Heart left ventricle (tissue), 16 donors: ENCODE measurements at regions not wholly inside any gene's neighbourhood (a gene's known extent, or its start where the extent isn't known, plus 50 kb on each side); places are given as distances from the start of the nearest gene placed in this dataset.

ENCODE experiments used
- ATAC-seq, 4 donors: fragments of 200-7000 bp; cut with Tn5 transposase; one replicate each; pipeline ENCODE4 v1.9.1; 2020 to 2022; ENCODE audit warnings: moderate library complexity in 4 of 4, mild to moderate bottlenecking in 3 of 4, moderate number of reproducible peaks in 1 of 4
- DNase-seq, 5 donors: peaks; one replicate each; pipeline ENCODE4 v3.0.0-alpha.2; 2020
- H3K27ac ChIP-seq, 12 donors: fragments of 200-600 bp; sonication (generic) in 4 of 12; one replicate each; pipeline versions ENCODE4 v1.5.0 to v1.8.0; 2016 to 2022; ENCODE audit warnings: mild to moderate bottlenecking in 2 of 12
- H3K27me3 ChIP-seq, 9 donors: fragments of 200-600 bp; sonication (generic) in 2 of 9; one replicate each; pipeline versions ENCODE4 v1.5.1 to v1.8.0; 2016 to 2022; ENCODE audit warnings: mild to moderate bottlenecking in 3 of 9
- H3K36me3 ChIP-seq, 9 donors: fragments of 200-600 bp; sonication (generic) in 2 of 9; one replicate each; pipeline versions ENCODE4 v1.5.0 to v1.8.0; 2018 to 2022; ENCODE audit warnings: mild to moderate bottlenecking in 2 of 9
- H3K4me1 ChIP-seq, 12 donors: fragments of 200-600 bp; sonication (generic) in 4 of 12; one replicate each; pipeline versions ENCODE4 v1.5.0 to v1.8.0; 2016 to 2022; ENCODE audit warnings: mild to moderate bottlenecking in 3 of 12
- H3K4me3 ChIP-seq, 12 donors: fragments of 200-600 bp; sonication (generic) in 4 of 12; one replicate each; pipeline versions ENCODE4 v1.5.0 to v1.8.0; 2017 to 2022; ENCODE audit warnings: mild to moderate bottlenecking in 9 of 12, moderate library complexity in 4 of 12
- H3K9me3 ChIP-seq, 12 donors: fragments of 200-600 bp; sonication (generic) in 4 of 12; one replicate each; pipeline versions ENCODE4 v1.5.0 to v1.8.0; 2016 to 2022; ENCODE audit warnings: mild to moderate bottlenecking in 1 of 12
- POLR2A ChIP-seq, 2 donors: fragments of 450-650 bp; IDR thresholded peaks; one replicate each; pipeline ENCODE4 v1.6.1; 2017; ENCODE audit warnings: antibody characterized with exemption in 2 of 2, mild to moderate bottlenecking in 2 of 2, moderate library complexity in 2 of 2
- WGBS, 4 donors: extraction: QIAGEN DNeasy Blood & Tissue Kit in 2 of 4; methylation state at CpG; one replicate each; pipeline versions ENCODE4 v1.1.5 to v1.1.7; 2013 to 2018; 5-methylcytosine and 5-hydroxymethylcytosine counted together
- intact Hi-C, 10 donors: fragments of 100-400 bp; cut with DNase I; formaldehyde crosslinking; loops; one replicate each; pipeline versions ENCODE4 v1.11.1 to v1.14.2; 2022
- TF ChIP-seq, protein P1 (sequence below), 12 donors: fragments of 200-600 bp; sonication (generic) in 4 of 12; IDR thresholded peaks; one replicate each; pipeline versions ENCODE4 v1.5.0 to v1.8.0; 2018 to 2022; ENCODE audit warnings: antibody characterized with exemption in 12 of 12, mild to moderate bottlenecking in 5 of 12
- donor health status: ischemic (EF 13 %, LVEDD 7.1; RV severe dilation, severe dysfunction).
- donor health status: healthy with polysubstance abuse.
- donor health status: DM: no; HTN: yes; CAD: no.
- donor health status: DM: no; HTN: no; CAD: no.
- donor health status: ischemic (EF 25% LVEDD 6.9; RV normal size, moderate dysfunction).
- donor health status: ischemic (EF 25% LVEDD 5.7; RV mildly dilated, moderate dysfunction).
- donor health status: healthy.
- donor health status: DM: yes; HTN: yes; CAD: no.
- donor health status: ischemic (EF 35%, LVEDD 5.7; RV mildly dilated, moderate dysfunction).
- donor health status: nonischemic (EF 11% LVEDD 7.7; RV severe dilation, severe dysfunction).
- donor health status: DM: yes; HTN: yes; CAD: no.
- donor health status: PGD.
- donor health status: ischemic (EF 29% LVEDD 5.4; RV normal size, mild dysfunction).
- donor health status: nonischemic (EF 23%, LVEDD 6.1; RV moderate dilation, normal function).

DNA sequence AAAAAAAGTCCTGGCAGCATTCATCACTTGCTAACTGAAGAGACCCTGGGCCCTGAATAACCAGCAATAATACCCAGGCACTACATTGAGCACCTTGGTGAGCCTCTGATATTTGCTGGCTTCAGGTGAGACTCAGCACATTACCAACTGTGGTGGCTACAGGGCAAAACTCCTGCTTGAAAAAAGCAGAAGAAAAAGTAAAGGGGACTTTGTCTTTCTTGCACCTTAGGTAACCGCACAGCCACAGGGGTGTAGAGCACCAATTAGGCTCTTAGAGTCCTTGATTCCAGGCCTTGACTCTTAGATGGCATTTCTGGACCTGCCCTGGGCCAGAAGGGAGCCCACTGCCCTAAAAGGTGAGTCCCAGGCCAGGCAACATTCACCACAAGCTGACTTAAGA is 269.5 kb downstream of the AUH start:
- intact Hi-C loops, result loop anchor here in 4 of 10 donors (5.0 to 10.0 kb wide), 3 partner anchors 273 to 340 kb away; partner anchors contain the start of genes AUH (in 1 of the 4) and NFIL3 (in 1 of the 4)
- TF ChIP-seq POLR2A (IDR thresholded peaks at IDR 0.05), result no peak
- TF ChIP-seq, protein P1, sequence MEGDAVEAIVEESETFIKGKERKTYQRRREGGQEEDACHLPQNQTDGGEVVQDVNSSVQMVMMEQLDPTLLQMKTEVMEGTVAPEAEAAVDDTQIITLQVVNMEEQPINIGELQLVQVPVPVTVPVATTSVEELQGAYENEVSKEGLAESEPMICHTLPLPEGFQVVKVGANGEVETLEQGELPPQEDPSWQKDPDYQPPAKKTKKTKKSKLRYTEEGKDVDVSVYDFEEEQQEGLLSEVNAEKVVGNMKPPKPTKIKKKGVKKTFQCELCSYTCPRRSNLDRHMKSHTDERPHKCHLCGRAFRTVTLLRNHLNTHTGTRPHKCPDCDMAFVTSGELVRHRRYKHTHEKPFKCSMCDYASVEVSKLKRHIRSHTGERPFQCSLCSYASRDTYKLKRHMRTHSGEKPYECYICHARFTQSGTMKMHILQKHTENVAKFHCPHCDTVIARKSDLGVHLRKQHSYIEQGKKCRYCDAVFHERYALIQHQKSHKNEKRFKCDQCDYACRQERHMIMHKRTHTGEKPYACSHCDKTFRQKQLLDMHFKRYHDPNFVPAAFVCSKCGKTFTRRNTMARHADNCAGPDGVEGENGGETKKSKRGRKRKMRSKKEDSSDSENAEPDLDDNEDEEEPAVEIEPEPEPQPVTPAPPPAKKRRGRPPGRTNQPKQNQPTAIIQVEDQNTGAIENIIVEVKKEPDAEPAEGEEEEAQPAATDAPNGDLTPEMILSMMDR (IDR thresholded peaks at IDR 0.05), result no peak
- Histone ChIP-seq H3K27me3 (no peaks in the 10 kb centered on the region), H3K4me3 (no peak overlapping the region), H3K4me1 (peaks cover 0 to 7% (median 0%) of the 10 kb centered on the region in 12 donors), H3K36me3 (no peaks in the 10 kb centered on the region), H3K27ac (no peak overlapping the region), H3K9me3 (peaks cover 0 to 22% (median 0%) of the 10 kb centered on the region in 12 donors)
- WGBS, 4 donors, result 0 to 100% (median 76%) methylated on average over 1 of the region's 1 CpG
- ATAC-seq (no peak), DNase-seq (no peak)

DNA sequence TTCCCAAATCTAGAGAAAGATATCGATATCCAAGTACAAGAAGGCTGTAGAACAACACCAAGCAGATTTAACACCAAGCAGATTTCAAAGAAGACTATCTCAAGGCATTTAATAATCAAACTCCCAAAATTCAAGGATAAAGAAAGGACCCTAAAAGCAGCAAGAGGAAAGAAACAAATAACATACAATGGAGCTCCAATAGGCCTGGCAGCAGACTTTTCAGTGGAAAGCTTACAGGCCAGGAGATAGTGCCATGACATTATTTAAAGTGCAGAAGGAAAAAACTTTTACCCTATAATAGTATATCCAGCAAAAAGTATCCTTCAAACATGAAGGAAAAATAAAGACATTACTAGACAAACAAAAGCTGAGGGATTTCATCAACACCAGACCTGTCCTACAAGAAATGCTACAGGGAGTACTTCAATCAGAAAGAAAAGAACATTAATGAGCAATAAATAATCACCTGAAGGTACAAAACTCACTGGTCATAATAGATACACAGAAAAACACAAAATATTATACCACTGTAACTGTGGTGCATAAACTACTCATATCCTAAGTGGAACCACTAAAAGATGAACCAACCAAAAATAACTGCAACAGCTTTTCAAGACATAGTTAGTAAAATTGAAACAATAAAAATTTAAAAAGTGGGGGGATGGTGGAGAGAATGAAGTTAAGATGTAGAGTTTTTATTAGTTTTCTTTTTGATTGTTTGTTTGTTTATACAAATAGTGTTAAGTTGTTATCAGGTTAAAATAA is 267.2 kb downstream of the AUH start:
- DNase-seq (no peak), ATAC-seq (no peak)
- intact Hi-C loops, result loop anchor here in 6 of 10 donors (5.0 to 10.0 kb wide), 5 partner anchors 98 to 338 kb away; partner anchors contain the start of genes NFIL3 (in 3 of the 6) and AUH (in 1 of the 6)
- H3K27me3 ChIP-seq, result no peaks in the 10 kb centered on the region
- TF ChIP-seq, protein P1 (IDR thresholded peaks at IDR 0.05), result no peak
- no peak for TF ChIP-seq POLR2A (IDR thresholded peaks at IDR 0.05)
- peaks cover 0 to 19% (median 0%) of the 10 kb centered on the region in 12 donors for H3K9me3 ChIP-seq
- H3K36me3 ChIP-seq, result no peaks in the 10 kb centered on the region
- WGBS, 4 donors, result 86 to 94% (median 93%) methylated on average over 1 of the region's 1 CpG
- no peak overlapping the region for H3K4me3 ChIP-seq
- H3K4me1 ChIP-seq, result peaks cover under 1 to 15% (median 7%) of the 10 kb centered on the region in 12 donors
- no peak overlapping the region for H3K27ac ChIP-seq

DNA sequence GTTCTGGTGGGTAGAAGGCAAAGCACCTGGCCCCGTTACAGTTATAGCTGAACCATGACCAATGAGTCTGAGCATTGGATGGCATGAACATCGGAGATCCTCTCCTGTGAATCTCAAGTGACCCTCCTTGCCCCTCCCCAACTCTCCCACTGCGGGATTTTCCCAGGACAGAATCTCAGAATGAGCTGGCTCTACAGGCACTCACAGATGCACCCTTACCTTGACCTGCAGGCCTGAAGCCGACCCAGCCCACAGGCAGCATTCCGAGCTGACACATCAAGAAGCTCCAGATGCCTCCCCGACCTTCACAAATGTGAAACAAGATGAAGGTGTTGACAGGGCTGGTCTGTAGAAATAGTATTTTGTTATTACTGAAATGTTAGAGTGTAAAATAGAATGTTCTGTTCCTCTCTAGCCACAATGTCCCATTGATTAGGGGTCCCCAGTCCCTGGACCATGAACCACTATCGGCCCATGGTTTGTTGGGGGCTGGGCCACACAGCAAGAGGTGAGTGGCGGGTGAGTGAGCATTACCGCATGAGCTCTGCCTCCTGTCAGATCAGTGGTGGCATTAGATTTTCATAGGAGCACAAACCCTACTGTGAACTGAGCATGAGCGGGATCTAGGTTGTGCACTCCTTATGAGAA is 263.4 kb downstream of the AUH start:
- DNase-seq (no peak), ATAC-seq (no peak)
- Histone ChIP-seq H3K27me3 (no peaks in the 10 kb centered on the region), H3K27ac (peak overlapping the region in 5 of 12 donors; percentile 2 to 87 (median 39)), H3K4me3 (no peak overlapping the region), H3K4me1 (peaks cover 3 to 41% (median 30%) of the 10 kb centered on the region in 12 donors), H3K36me3 (no peaks in the 10 kb centered on the region), H3K9me3 (peaks cover 0 to 18% (median 0%) of the 10 kb centered on the region in 12 donors)
- 59 to 68% (median 65%) methylated on average over 10 of the region's 10 CpGs for WGBS, 4 donors
- TF ChIP-seq POLR2A (IDR thresholded peaks at IDR 0.05), result no peak
- TF ChIP-seq, protein P1 (IDR thresholded peaks at IDR 0.05), result no peak
- intact Hi-C loops, result loop anchor here in 4 of 10 donors (5.0 to 10.0 kb wide), 5 partner anchors 94 to 334 kb away; partner anchors contain the start of genes NFIL3 (in 3 of the 4) and AUH (in 1 of the 4)

DNA sequence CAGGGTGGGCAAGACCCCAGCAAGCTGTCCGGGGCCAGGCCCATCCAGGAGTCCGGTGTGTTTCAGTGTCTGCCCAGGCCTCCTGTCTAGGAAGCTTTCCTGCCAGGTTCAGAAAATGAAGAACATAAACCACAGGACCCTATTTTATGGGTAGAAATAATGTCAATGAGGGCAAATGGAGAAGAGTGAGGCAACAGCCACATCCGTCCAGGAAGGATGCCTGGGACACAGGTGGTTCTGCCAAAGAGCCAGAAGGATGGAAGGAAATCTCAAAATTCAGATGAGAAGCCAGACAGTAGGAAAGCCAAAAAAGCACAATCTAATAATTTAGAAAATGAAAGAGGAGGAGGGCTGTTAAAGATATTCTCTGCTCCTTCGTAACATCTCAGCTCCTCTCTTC is 262.3 kb downstream of the AUH start:
- DNase-seq (no peak), ATAC-seq (no peak)
- Histone ChIP-seq H3K4me1 (peaks cover 3 to 41% (median 30%) of the 10 kb centered on the region in 12 donors), H3K27me3 (no peaks in the 10 kb centered on the region), H3K27ac (peak overlapping the region in 11 of 12 donors; percentile 26 to 87 (median 76)), H3K4me3 (peak overlapping the region in 1 of 12 donors; percentile 25), H3K9me3 (peaks cover 0 to 7% (median 0%) of the 10 kb centered on the region in 12 donors), H3K36me3 (no peaks in the 10 kb centered on the region)
- intact Hi-C loops, result loop anchor here in 4 of 10 donors (5.0 to 10.0 kb wide), 5 partner anchors 93 to 333 kb away; partner anchors contain the start of genes NFIL3 (in 3 of the 4) and AUH (in 1 of the 4)
- no peak for TF ChIP-seq POLR2A (IDR thresholded peaks at IDR 0.05)
- TF ChIP-seq, protein P1 (IDR thresholded peaks at IDR 0.05), result no peak
- 69 to 84% (median 80%) methylated on average over 4 of the region's 4 CpGs for WGBS, 4 donors
